ENCODE measurements at regions not wholly inside any gene's neighbourhood (a gene's known extent, or its start where the extent isn't known, plus 50 kb on each side); places are given as distances from the start of the nearest gene placed in this dataset.

GRCh38 chr7:121755286-121755685 is 117.7 kb upstream of the PTPRZ1 start:
- BruUV-seq (replicated peaks): no TSS peak
- Histone ChIP-seq H2AFZ (ENCODE audit: low read depth, low read length, poor library complexity, severe bottlenecking) (no peak overlapping the region), H3K9me2 (ENCODE audit: insufficient read depth) (no peaks in the 10 kb centered on the region; the same call in 1 of the 2 replicates), H3K79me2 (ENCODE audit: insufficient read depth, low read length) (no peaks in the 10 kb centered on the region), H3K4me2 (ENCODE audit: low read length) (no peak overlapping the region), H3K4me3 (replicated peaks in 1 of 2; ENCODE audit: low read depth in 1 of 2, low read length in 2 of 2) (no peak overlapping the region), H3K9me3 (ENCODE audit: control insufficient read depth in 1 of 2, insufficient read depth in 1 of 2, low read depth in 1 of 2, low read length in 2 of 2) (no peaks in the 10 kb centered on the region), H3K4me1 (ENCODE audit: control insufficient read depth in 1 of 2, insufficient read depth in 2 of 2, low read length in 2 of 2) (no peaks in the 10 kb centered on the region), H4K20me1 (ENCODE audit: insufficient read depth) (no peaks in the 10 kb centered on the region), H3K36me3 (ENCODE audit: control insufficient read depth in 1 of 2, insufficient read depth in 2 of 2, low read length in 2 of 2) (no peaks in the 10 kb centered on the region), H3K9ac (ENCODE audit: low read length) (no peak overlapping the region), H3K27me3 (ENCODE audit: insufficient read depth, low read length) (no peaks in the 10 kb centered on the region), H3K27ac (ENCODE audit: low read depth, low read length) (no peak overlapping the region)
- ChIA-PET RAD21 (ENCODE audit: low non-redundant PET in 1 of 2, low total read pairs in 2 of 2, uncharacterized antibody in 2 of 2, unreplicated experiment in 2 of 2) (no interaction called here), CTCF (interaction anchor here (3.0 kb wide), 1 partner anchor 239 kb away, joined by 15 read pairs; no protein-coding TSS in a partner anchor), POLR2A (no interaction called here)
- intact Hi-C loops (cut with micrococcal nuclease): no loop called here
- no peak for TF ChIP-seq CEBPB (IDR thresholded peaks at IDR 0.05; ENCODE audit: low read depth)
- peak; percentile 19; the same call in 1 of the 2 replicates for TF ChIP-seq REST (IDR thresholded peaks at IDR 0.05; ENCODE audit: low read depth)
- ATAC-seq (no peak), DNase-seq (ENCODE audit: low read depth, low spot score) (no peak)

DNA sequence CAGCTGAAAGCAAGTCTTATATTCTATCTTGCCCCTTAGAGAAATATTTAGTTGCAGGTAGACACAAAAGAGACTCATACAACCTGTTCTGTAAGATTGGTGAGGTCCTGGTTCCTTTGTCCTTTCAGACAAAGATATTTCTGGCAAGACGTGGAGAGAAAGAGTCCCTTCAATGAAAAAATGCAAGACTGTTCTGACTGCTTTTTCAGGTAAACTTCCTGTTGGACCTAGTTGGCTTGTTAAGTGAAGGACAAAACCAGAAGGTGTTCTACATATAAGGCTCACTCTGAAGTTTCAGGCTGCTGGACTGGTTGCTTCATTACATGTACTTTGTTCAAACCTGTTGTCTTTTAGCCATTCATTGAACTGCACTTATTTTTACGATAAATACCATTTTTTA is 119.0 kb upstream of the PTPRZ1 start:
- no peaks in the 10 kb centered on the region; the same call in 1 of the 2 replicates for H3K9me2 ChIP-seq (ENCODE audit: insufficient read depth)
- H2AFZ ChIP-seq (ENCODE audit: low read depth, low read length, poor library complexity, severe bottlenecking): no peak overlapping the region
- H3K4me3 ChIP-seq (replicated peaks in 1 of 2; ENCODE audit: low read depth in 1 of 2, low read length in 2 of 2): no peak overlapping the region
- H4K20me1 ChIP-seq (ENCODE audit: insufficient read depth): no peaks in the 10 kb centered on the region
- H3K27me3 ChIP-seq (ENCODE audit: insufficient read depth, low read length): no peaks in the 10 kb centered on the region
- no peak overlapping the region for H3K9ac ChIP-seq (ENCODE audit: low read length)
- H3K4me1 ChIP-seq (ENCODE audit: control insufficient read depth in 1 of 2, insufficient read depth in 2 of 2, low read length in 2 of 2): no peaks in the 10 kb centered on the region
- POLR2A ChIA-PET: no interaction called here
- ATAC-seq: no peak
- no peak for TF ChIP-seq SIN3A (IDR thresholded peaks at IDR 0.05; ENCODE audit: low read depth)
- TF ChIP-seq ZFX (IDR thresholded peaks at IDR 0.05): no peak
- no peak for TF ChIP-seq POLR2A (IDR thresholded peaks at IDR 0.05; ENCODE audit: borderline replicate concordance, extremely low read depth, insufficient read depth, insufficient read length)
- no peak for TF ChIP-seq REST (IDR thresholded peaks at IDR 0.05; ENCODE audit: low read depth)
- TF ChIP-seq CTCF (IDR thresholded peaks at IDR 0.05 in 2 of 3, conservative IDR thresholded peaks at IDR 0.05 in 1 of 3; ENCODE audit: borderline replicate concordance in 1 of 3, insufficient read depth in 1 of 3, low read depth in 2 of 3, low read length in 2 of 3): no peak
- no peak for TF ChIP-seq ZNF274 (IDR thresholded peaks at IDR 0.05; ENCODE audit: low read depth, low read length)
- TF ChIP-seq POLR2AphosphoS5 (IDR thresholded peaks at IDR 0.05; ENCODE audit: low read depth, low read length): no peak
- TF ChIP-seq EZH2 (IDR thresholded peaks at IDR 0.05): no peak
- no peak for TF ChIP-seq SRF (IDR thresholded peaks at IDR 0.05; ENCODE audit: low read depth)
- intact Hi-C loops (cut with micrococcal nuclease): no loop called here
- no TSS peak for BruUV-seq (replicated peaks)
- no peak for DNase-seq (ENCODE audit: low read depth, low spot score)
- H3K36me3 ChIP-seq (ENCODE audit: control insufficient read depth in 1 of 2, insufficient read depth in 2 of 2, low read length in 2 of 2): no peaks in the 10 kb centered on the region
- no peak overlapping the region for H3K27ac ChIP-seq (ENCODE audit: low read depth, low read length)
- H3K4me2 ChIP-seq (ENCODE audit: low read length): no peak overlapping the region
- H3K9me3 ChIP-seq (ENCODE audit: control insufficient read depth in 1 of 2, insufficient read depth in 1 of 2, low read depth in 1 of 2, low read length in 2 of 2): no peaks in the 10 kb centered on the region
- RAD21 ChIA-PET (ENCODE audit: low non-redundant PET in 1 of 2, low total read pairs in 2 of 2, uncharacterized antibody in 2 of 2, unreplicated experiment in 2 of 2): no interaction called here
- CTCF ChIA-PET: no interaction called here
- H3K79me2 ChIP-seq (ENCODE audit: insufficient read depth, low read length): no peaks in the 10 kb centered on the region
